HG03354 (cell line): ENCODE measurements at regions not wholly inside any gene's neighbourhood (a gene's known extent, or its start where the extent isn't known, plus 50 kb on each side); places are given as distances from the start of the nearest gene placed in this dataset.
A peak's percentile ranks its signal among the peaks of the same experiment; 100 is the strongest.

ENCODE experiments used
- ATAC-seq: cut with Tn5 transposase; IDR thresholded peaks from one replicate; pipeline ENCODE4 v1.9.1; 2021; ENCODE audit warnings: mild to moderate bottlenecking; ENCODE audit not compliant: unreplicated experiment, poor library complexity, severe bottlenecking

DNA sequence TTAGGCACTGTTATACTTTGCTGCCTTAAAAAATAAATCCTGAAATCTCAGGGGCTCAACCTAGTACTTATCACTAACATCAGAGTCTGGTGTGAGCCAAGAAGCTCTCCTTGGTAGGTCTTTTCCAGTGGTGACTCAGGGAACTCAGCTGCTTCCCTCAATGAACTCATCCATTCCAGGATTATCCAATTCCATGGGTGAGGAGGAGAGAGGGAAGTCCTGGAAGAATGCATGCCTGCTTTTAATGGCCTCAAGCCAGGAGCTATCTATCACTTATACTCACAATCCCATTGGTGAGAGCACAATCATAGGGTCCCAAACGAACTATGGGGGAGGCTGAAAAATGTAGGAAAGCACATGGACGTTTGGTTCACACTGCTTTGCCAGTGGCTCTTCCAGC lies 113.6 kb downstream of the POLR2M start:
- ATAC-seq: no peak

DNA sequence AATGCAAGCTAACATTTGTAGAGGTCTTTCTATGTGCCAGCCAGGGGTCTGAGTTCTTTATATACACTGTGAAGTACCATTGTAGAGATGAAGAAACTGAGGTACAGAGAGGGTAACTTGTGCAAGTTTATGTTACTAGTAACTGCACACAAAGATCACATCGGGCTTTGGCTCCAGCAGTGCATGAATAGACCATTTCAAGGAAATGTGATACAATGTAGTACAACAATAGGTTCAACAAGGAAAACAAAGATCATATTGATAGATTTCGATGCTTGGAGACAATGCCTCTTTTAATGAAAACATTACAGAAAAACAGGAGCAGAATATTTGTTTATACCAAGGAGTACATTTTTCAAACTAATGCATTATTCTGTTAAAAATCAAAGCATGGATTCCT lies 115.3 kb downstream of the POLR2M start:
- ATAC-seq: no peak

DNA sequence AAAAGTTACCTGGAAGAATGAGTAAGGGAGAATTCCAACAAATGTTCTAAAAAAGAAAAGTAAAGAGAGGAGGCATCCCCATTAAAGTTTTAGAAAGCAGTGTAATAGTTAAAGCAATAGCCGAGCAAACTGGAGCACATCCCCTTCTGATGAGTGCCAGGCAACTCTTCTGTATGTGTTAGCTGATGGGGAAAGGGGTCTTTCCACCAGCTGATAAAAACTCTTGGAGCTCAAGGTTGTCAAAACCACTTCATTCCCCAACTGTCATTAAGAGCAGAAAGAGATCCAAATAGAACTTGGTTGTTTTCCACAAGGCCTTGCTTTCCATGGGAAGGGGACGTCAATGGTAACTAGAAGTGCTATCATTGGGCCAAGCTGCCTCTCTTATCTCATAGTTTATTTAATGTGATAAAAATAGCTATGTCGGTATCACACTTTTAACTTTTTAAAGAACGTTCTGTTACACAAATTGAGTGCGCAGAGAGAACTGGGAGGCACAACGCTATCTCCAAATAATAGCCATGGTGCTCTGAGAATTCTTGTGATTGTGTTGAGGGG lies 116.9 kb downstream of the POLR2M start:
- ATAC-seq: no peak

DNA sequence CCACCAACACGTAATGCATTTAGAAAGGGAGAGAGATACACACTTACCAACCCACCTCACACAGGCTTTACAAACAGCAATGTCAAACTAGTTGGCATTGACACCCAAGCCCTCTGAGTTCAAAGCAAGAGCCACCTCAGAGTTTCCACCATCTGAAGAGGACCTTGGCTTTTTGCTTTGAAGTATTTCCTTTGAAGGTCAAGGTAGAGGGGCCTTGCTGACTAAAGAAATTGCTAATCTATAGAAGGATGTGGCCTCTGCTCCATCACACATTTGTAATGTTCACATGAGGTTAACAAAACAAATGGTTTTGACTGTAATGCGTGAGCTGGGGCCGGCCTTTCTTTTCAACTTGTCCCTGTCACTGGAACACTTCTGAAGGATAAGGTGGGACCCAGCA lies 117.7 kb downstream of the POLR2M start:
- ATAC-seq: no peak

DNA sequence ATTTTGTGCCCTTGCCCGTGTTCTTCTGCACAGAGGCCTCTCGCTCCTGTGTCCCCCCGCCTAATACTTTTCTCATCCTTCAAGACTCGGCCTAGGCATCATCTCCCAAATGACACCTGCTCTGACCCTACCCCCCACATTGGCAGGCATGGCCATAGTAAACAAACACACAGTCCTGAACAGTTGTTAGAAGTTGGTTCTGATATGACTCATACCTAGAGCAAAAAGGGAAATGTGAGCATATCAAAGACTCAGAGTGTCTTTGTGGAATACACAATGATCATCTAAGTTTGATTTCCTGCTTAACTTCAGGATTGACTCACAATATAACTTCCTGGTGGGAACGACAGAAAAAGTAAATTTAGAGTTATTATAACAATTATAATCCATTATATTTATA lies 120.5 kb downstream of the POLR2M start:
- ATAC-seq: no peak

DNA sequence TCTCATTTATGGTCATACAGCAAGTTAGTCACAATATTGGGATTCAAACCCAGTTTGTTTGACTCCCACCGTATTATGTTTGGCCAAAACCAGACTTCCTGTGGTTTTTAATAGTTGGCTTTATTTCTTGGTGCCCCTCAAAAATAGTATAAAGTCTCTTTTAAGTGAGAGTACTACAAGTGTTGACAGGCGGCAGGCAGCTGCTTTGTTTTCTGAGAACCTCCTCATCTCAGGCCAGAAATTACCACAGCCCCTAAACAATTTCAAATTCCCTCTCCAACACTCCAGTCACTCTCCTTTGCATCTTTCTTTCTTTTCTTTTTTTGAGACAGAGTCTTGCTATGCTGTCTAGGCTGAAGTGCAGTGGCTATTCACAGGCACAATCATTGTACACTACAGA lies 121.5 kb downstream of the POLR2M start:
- ATAC-seq: no peak

DNA sequence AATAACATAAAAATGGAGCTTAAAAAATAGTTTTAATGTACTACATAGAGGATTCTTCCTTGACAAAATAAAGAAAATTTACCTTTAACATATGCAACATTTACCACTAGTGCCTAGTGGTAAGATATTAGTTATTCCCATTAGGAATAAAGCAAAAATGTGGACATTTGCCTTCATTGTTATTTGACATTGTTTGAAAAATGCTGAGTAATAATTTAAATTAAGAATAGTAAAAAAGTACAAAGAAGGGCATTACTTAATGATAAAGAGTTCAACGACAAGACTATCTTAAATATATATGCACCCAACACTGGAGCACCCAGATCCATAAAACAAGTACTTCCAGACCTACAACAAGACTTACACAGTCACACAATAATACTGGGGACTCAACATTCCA lies 125.7 kb downstream of the POLR2M start:
- ATAC-seq: no peak

DNA sequence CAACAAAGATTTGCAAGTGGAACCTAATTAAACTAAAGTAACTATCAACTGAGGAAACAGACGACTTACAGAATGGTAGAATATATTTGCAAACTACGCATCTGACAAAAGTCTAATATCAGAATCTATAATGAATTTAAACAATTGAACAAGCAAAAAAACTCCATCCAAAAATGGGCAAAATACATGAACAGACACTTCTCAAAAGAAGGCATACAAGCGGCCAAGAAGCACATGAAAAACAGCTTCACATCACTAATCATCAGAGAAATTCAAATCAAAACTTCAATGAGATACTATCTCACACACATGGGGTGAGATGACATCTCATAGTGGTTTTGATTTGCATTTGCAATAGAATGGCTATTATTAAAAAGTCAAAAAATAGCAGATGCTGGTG lies 128.6 kb downstream of the POLR2M start:
- ATAC-seq: no peak

DNA sequence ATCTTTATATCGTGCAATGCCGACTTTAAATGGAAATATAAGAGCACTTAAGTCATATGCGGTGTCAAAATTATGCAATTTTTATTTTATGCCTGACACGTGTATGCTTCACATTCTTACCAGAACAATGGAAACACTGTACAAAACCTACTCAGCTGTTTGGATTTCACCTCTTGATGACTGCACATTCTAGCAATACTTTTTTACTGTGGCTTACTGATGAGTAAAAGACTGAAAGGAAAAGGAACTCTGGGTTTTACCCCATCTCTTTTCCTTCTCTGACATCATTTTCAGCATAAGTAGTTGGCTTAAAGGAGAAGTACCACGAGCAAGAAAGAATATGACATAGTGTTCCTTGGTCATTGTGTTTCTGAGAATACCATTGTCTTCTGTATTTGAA lies 142.8 kb downstream of the POLR2M start:
- no peak for ATAC-seq

DNA sequence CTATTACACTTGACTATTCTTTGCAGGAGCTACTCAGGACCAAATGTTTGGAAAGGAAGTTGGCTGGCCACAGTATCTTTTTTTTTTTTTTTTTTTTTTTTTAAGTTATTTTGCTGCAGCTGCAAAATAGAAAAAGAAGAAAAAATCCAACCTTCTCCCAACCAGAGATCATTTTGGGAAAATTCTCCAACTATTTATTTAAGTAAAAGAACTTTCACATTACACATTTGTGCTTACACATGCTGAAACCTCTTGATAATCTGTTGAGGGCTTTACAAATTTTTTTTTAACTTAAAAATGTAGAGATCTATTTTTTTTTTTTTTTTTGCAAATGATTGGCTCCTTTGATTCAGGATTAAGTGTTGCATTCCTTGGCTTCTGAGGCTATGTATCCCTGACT lies 148.0 kb downstream of the POLR2M start:
- ATAC-seq: no peak

DNA sequence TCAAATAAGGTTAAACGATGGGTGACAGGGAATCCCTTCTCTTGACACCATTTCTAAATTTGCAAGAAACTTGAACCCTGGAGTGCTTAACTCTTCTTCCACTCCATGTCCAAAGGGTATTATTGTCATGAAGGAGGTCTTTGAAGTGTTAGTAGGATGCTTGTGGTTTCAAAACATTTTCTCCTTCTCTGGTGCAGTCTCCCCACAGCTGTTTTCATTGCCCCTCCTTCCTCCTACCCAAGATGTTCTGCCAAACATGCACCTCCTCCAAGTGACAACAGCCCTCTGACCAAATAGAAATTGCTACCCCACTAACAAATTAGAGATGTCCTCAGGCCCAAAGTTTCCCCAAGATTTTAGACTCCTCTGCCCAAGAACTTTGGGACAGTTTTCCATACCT lies 151.4 kb downstream of the POLR2M start:
- ATAC-seq: no peak

DNA sequence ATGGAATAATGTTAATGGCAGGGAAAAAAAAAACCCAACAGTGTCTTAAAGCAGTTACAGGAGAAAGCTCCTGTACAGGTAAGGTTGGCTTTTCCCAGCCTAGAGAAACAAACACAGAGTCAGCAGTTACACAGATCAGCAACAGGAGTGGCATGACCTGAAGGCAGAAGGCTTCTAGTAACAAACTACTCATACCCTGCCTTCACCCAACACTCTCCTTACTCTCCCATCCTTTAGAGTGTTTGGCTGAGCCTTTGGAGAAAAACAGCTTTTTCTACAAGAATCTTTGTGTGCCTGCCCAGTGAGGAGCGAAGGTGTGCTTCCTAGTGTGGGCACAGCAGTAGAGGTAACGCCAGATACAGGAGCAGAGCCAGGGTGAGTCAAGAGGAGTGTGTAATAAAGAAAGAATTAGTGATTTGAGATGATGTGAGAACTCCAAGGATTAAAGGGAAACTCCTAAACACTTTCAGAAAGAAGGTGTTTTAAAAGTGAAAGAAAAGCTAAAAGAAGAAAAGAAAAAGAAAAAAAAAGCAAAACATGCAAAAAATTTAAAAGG lies 152.7 kb downstream of the POLR2M start:
- no peak for ATAC-seq

DNA sequence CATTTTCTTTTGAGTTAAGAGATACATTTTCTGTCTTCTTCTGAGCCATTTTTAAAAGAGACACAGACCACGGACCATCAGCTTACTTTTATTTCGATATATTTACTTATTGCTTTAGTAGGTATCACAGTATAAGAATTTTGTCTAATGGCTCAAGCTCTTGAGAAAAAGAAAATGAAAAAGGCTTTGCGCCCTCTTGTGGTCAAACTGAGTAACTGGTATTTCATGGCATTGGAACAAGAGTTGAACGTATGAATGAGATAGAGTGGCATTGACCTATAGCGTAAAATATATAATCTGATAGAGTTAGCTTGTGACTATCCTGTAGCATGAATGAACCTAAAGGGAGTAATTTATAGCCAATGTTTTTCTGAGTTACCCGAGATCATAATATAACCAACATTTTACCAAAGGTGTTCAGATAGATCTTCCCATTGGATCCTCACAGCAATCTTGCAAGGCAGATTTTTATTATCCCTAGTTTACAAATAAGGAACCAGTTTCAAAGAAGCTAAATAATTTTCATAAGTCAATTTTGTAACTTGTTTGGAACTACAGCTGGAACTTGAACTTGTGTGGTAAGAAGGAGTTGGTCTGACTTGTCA lies 154.6 kb downstream of the POLR2M start:
- no peak for ATAC-seq

DNA sequence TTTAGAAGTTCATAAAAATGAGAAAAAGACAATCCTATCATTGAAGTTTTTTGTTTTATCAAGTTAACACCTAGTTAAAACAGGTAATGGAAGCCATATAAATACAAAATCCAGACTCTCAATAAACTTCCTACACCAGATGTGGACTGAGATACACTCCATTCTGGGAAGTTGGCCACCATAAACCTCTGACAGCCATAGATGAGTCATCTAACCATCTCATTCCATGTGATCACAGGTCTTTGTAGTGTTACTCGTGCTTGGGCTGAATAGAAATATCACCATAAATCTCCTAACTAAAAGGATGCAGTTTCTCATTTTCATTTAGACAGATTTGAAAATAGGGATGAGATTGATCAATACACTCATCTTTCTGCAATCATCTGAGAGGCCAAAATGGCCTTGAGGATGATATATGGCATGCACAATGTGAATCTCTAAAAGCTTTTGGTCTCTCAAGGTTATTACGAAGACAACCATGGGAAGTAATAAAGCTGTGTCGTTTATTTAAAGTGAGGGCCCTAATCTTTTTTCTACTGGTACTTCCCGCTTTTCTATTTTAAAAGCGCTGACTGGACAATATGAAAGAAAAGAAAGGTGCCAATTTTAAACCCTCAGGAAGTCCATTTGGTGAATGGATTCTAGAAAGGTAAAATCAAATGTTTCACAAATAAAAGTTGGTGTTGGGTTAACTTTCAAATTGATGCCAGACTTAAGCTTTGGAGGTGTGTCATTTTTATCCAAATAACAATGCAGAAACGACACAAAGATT lies 155.5 kb downstream of the POLR2M start:
- ATAC-seq: no peak

DNA sequence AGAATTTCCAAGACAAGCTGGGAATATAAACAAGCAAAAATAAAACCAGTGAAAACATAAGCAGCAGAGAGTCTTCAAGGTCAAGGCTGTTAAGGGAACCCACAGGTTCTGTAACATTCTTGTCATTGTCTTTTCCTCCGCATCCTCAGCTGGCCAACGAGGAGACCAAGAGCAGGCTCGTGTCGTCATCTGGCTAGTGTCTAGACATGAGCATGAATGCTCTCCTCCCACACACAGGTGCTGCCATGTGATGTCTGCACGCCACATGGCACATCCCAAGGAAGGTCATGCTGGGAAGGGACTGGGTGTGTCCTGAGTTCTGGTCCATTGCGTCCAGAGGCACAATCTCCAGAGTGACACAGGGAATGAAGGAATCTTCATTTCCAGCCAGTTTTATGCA lies 156.2 kb downstream of the POLR2M start:
- ATAC-seq: no peak

DNA sequence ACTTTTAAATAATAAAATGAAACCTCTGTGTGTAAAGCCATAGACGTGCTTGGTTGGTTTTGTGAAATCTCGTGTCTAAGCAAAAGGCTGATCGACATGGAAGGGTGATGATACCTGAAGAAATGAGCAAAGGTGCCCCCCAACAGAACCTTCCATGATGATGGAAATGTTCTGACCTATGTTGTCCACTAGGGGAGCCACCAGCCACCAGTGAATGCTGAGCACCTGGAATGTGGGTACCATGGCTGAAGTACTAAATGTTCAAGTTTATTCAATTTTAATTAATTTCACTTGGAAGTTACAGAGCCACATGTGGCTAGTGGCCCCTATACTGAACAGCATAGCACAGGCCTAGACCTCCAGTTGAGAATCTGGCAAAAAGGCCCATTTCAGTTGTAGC lies 158.8 kb downstream of the POLR2M start:
- ATAC-seq: no peak

DNA sequence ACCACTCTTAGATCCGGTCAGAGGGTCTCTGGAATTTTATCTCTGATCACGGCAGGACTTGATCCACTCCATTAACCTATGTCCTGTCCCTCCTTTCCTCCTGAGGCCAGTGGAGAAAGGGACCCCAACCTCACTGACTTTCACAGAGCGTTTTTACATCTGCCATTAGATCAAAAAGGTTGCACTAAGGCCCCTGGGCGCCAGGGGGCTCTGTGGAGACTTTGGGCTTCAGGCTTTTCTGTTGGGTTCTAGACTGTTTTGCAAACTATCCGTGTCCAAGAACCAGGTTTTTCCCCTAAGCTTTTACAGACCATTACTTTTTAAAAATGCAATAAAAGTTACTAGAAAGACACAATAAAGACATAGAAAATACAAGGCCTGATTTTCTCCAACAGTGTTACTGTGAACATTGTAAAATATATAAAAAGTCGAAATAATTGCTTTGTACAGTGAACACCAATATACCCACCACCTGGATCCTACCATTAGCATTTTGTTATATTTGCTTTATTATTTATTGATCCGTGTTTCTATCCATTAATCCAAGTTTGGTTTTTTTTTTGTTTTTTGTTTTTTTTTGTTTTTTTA lies 159.7 kb downstream of the POLR2M start:
- ATAC-seq: peak; percentile 48

DNA sequence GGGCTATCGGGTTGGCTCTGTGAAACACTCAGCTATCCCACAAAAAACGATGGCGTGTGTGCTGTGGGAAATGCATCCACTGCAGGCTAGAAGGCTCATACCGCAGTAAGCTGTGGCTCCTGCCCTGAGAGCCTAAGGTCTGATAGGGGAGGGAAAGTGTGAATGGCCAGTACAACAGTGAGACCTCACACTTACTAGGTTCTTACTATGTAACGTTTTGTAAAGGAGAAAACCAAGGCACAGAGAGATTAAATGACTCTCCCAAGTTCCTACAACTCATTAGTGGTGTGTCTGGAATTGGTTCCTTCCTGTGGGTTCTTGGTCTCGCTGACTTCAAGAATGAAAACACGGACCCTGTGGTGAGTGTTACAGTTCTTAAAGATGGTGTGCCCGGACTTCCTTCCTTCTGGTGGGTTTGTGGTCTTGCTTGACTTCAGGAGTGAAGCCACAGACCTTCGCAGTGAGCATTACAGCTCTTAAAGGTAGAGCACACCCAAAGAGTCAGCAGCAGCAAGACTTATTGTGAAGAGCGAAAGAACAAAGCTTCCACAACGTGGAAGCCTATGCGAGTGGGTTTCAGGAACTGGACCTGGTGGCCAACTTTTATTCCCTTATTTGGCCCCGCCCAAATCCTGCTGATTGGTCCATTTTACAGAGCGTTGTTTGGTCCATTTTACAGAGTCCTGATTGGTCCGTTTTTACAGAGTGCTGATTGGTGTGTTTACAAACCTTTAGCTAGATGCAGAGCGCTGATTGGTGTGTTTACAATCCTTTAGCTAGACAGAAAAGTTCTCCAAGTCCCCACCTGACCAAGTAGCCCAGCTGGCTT lies 161.7 kb downstream of the POLR2M start:
- ATAC-seq: no peak

DNA sequence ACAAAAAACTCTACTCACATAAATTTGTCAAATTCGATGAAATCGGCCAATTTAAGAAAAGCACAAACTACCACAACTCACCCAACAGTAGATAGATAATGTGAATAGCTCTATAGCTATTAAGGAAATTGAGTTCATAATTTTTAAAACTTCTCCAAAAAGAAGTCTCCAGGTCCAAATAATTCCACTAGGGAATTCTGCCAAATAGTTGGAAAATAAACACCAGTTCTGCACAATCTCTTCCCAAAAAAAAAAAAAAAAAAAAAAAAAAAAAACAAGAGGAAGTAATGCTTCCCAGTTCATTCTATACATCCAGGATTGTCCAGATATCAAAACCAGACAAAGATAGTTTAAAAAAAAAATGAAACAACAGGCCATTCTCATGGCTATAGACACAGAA lies 164.2 kb downstream of the POLR2M start:
- no peak for ATAC-seq
